RCC 7860 (cell line): ENCODE measurements at regions not wholly inside any gene's neighbourhood (a gene's known extent, or its start where the extent isn't known, plus 50 kb on each side); places are given as distances from the start of the nearest gene placed in this dataset.
A peak's percentile ranks its signal among the peaks of the same experiment; 100 is the strongest.

Experiments
- DNase-seq: peaks from one replicate; pipeline ENCODE4 v3.0.0-alpha.2; 2015; ENCODE audit warnings: low spot score
- FAIRE-seq: peaks from 2 replicates; lab custom pipeline; 2012; peaks lifted over from hg19 to GRCh38; lab: Jason Lieb, UNC

GRCh38 chr17:73972901-73973300 lies 230.6 kb upstream of the RPL38 start:
- DNase-seq (no peak), FAIRE-seq (no peak)

- FAIRE-seq, result no peak
- no peak for DNase-seq
Measured at GRCh38 chr17:73973586-73974409, 229.7 kb upstream of the RPL38 start.

DNA sequence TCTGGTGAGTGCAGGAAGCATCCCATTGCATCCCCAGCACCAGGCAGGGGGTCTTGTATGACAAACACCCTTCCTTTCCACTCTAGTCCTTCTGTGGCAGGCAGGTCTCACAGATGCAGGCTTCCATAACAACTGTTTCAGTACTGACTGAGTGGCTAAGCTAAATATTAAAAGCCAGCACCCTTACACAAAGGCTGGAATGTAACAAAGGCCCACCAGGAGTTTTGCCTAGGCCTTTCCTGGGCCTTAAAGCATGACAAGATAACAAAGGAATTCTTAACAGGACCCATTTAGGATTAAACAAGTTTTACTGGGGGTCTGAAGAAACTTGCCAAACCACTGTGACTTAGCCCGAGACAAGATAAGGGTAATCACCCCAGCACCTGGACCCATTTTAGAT lies 228.9 kb upstream of the RPL38 start:
- no peak for FAIRE-seq
- DNase-seq, result no peak

- no peak for DNase-seq
- FAIRE-seq, result no peak
Measured at GRCh38 chr17:73976147-73976546, 227.3 kb upstream of the RPL38 start.

- DNase-seq, result peak; percentile 68
- FAIRE-seq, result peak; percentile 81
Measured at GRCh38 chr17:73976676-73977521, 226.6 kb upstream of the RPL38 start.

DNA sequence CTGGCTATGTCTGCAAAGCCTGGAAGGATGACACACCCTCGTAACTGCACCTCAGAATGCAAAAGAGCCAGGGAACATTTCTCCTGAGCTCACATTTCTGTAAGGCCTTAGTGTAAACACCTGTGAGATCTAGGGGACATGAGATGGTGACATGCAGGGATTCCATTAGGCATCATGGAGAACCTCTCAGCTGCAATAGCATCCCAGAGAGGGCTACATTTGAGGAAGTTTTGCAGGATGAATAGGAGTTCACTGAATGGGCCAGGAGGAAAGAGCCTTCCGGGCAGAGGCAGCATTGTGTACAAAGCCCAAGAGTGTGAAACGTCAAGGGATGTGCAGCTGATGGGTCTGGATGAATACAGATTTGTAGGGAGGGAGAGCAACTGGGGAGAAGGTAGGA lies 223.0 kb upstream of the RPL38 start:
- DNase-seq (no peak), FAIRE-seq (no peak)

GRCh38 chr17:73982871-73983270 lies 220.6 kb upstream of the RPL38 start:
- no peak for FAIRE-seq

GRCh38 chr17:73983621-73984400 lies 219.7 kb upstream of the RPL38 start:
- FAIRE-seq, result no peak
- no peak for DNase-seq

More at GRCh38 chr17:73982871-73983270, 220.6 kb upstream of the RPL38 start:
- DNase-seq, result no peak

GRCh38 chr17:73984941-73985340 lies 218.5 kb upstream of the RPL38 start:
- no peak for DNase-seq
- no peak for FAIRE-seq

DNA sequence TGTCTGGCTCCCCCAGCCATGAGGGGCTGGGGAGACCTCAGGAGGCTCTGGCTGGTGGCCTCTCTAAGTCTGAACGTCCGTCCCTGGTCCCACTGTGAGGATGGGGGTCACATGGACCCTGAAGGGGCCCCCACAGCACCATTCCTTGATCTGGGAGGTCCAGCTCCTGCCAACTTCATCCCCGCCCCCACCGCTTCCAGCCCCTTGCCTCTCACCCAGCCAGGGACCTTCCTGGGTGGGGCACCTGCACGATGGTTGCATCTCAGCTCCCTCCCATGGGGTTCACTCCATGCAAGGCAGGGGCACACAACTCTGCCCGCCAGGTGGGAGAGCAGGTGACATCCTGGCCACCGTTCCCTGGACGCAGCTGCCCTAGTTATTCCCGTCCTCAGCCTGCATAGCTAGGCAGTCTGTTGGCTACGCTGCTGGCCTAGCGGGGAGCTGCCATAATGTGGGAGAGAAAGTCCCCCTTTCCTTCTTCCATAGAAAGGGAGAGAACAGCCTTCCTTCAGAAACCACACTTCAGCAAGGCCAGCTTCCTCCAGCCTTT lies 217.9 kb upstream of the RPL38 start:
- no peak for DNase-seq
- FAIRE-seq, result no peak

GRCh38 chr17:73986641-73987177 lies 216.8 kb upstream of the RPL38 start:
- no peak for FAIRE-seq
- no peak for DNase-seq

GRCh38 chr17:73987395-73987794 lies 216.1 kb upstream of the RPL38 start:
- DNase-seq (no peak), FAIRE-seq (no peak)

GRCh38 chr17:73987845-73988509 lies 215.5 kb upstream of the RPL38 start:
- DNase-seq, result no peak
- no peak for FAIRE-seq

GRCh38 chr17:73989671-73990070 lies 213.8 kb upstream of the RPL38 start:
- DNase-seq (no peak), FAIRE-seq (no peak)

DNA sequence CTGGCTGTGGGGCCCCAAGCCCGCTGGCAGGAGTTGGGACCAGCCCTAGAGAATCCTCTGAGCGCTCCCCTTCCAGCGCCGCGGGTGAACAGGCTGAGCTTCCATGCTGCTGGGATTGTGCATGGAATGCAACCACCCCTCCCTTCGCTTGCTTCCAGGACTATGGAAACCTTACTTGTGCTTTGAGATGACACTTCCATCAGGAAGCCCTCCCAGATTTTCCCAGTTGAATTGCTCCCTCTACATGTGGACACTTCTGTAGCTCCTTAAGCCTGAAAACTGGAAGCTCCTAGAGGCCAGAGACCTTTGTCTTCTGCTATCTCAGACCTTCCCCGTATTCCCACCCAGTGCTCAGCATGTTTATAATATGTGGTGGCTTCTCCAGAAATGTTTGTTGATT lies 213.2 kb upstream of the RPL38 start:
- FAIRE-seq, result no peak
- no peak for DNase-seq

- DNase-seq (no peak), FAIRE-seq (no peak)
Measured at GRCh38 chr17:73991260-73991659, 212.2 kb upstream of the RPL38 start.

- no peak for FAIRE-seq
Measured at GRCh38 chr17:73994946-73995345, 208.5 kb upstream of the RPL38 start.

GRCh38 chr17:73997059-73997458 lies 206.4 kb upstream of the RPL38 start:
- no peak for FAIRE-seq
- DNase-seq, result no peak

More at GRCh38 chr17:73994946-73995345, 208.5 kb upstream of the RPL38 start:
- no peak for DNase-seq

GRCh38 chr17:73998249-73998648 lies 205.2 kb upstream of the RPL38 start:
- DNase-seq, result no peak
- no peak for FAIRE-seq
